Activated T-helper 1 cell treated with anti-CD3 and anti-CD28 coated beads, Interleukin-12 subunit alpha, Interleukin-12 subunit beta, Interleukin-2, Interleukin-4 antibody, amounts not matched to agents 30 ng/mL and 10 ng/mL and 1 ng/mL, durations not matched to agents 14 hours and 24 hours and 36 hours (primary cell): ENCODE measurements at regions not wholly inside any gene's neighbourhood (a gene's known extent, or its start where the extent isn't known, plus 50 kb on each side); places are given as distances from the start of the nearest gene placed in this dataset.

Experiments used
- DNase-seq: peaks from one replicate; pipeline ENCODE4 v3.0.0; 2021; ENCODE audit warnings: low spot score
- H3K27ac Mint-ChIP-seq: one replicate; pipeline ENCODE4 v1.8.0; 2021; ENCODE audit warnings: mild to moderate bottlenecking, mixed read lengths
- H3K27me3 Mint-ChIP-seq: one replicate; pipeline ENCODE4 v1.8.0; 2022; ENCODE audit warnings: mild to moderate bottlenecking, moderate library complexity, mixed read lengths; ENCODE audit not compliant: insufficient read depth
- H3K36me3 Mint-ChIP-seq: one replicate; pipeline ENCODE4 v1.8.0; 2021; ENCODE audit warnings: low read depth, mixed read lengths
- H3K4me1 Mint-ChIP-seq: one replicate; pipeline ENCODE4 v1.8.0; 2021; ENCODE audit warnings: low read depth, mixed read lengths
- H3K4me3 Mint-ChIP-seq: one replicate; pipeline ENCODE4 v1.8.0; 2021; ENCODE audit warnings: mild to moderate bottlenecking, moderate library complexity, mixed read lengths
- H3K9me3 Mint-ChIP-seq: one replicate; pipeline ENCODE4 v1.8.0; 2021; ENCODE audit warnings: mixed read lengths
- intact Hi-C: fragments of 100-400 bp; cut with micrococcal nuclease; formaldehyde crosslinking; loops from one replicate; pipeline ENCODE4 v1.15.1; 2024

GRCh38 chrX:9354918-9355317 lies 109.9 kb upstream of the TBL1X start:
- no peaks in the 10 kb centered on the region for H3K27me3 Mint-ChIP-seq
- H3K36me3 Mint-ChIP-seq, result peaks cover 8% of the 10 kb centered on the region
- H3K4me1 Mint-ChIP-seq, result peaks cover 35% of the 10 kb centered on the region
- intact Hi-C loops, result no loop called here
- DNase-seq, result no peak
- H3K9me3 Mint-ChIP-seq, result peaks cover 13% of the 10 kb centered on the region
- no peak overlapping the region for H3K27ac Mint-ChIP-seq
- H3K4me3 Mint-ChIP-seq, result no peak overlapping the region

- intact Hi-C loops, result no loop called here
- Mint-ChIP-seq H3K36me3 (peaks cover 8% of the 10 kb centered on the region), H3K9me3 (peaks cover 13% of the 10 kb centered on the region), H3K4me1 (peaks cover 35% of the 10 kb centered on the region), H3K27ac (peak overlapping the region; percentile 52), H3K4me3 (no peak overlapping the region), H3K27me3 (no peaks in the 10 kb centered on the region)
- no peak for DNase-seq
Observed at GRCh38 chrX:9355739-9356138, 109.1 kb upstream of the TBL1X start.

GRCh38 chrX:9356846-9357245 lies 108.0 kb upstream of the TBL1X start:
- no peak overlapping the region for H3K27ac Mint-ChIP-seq
- H3K4me1 Mint-ChIP-seq, result peaks cover 30% of the 10 kb centered on the region
- intact Hi-C loops, result no loop called here
- no peak overlapping the region for H3K4me3 Mint-ChIP-seq
- peaks cover 13% of the 10 kb centered on the region for H3K9me3 Mint-ChIP-seq
- H3K27me3 Mint-ChIP-seq, result no peaks in the 10 kb centered on the region
- peaks cover 8% of the 10 kb centered on the region for H3K36me3 Mint-ChIP-seq
- no peak for DNase-seq

GRCh38 chrX:9357518-9358114 lies 107.2 kb upstream of the TBL1X start:
- no peak overlapping the region for H3K4me3 Mint-ChIP-seq
- H3K36me3 Mint-ChIP-seq, result peaks cover 8% of the 10 kb centered on the region
- no peak for DNase-seq
- no peak overlapping the region for H3K27ac Mint-ChIP-seq
- peaks cover 22% of the 10 kb centered on the region for H3K4me1 Mint-ChIP-seq
- peaks cover 13% of the 10 kb centered on the region for H3K9me3 Mint-ChIP-seq
- H3K27me3 Mint-ChIP-seq, result no peaks in the 10 kb centered on the region
- intact Hi-C loops, result no loop called here

GRCh38 chrX:9362363-9362928 lies 102.4 kb upstream of the TBL1X start:
- Mint-ChIP-seq H3K36me3 (no peaks in the 10 kb centered on the region), H3K27me3 (peaks cover 2% of the 10 kb centered on the region), H3K27ac (no peak overlapping the region), H3K4me1 (peaks cover 5% of the 10 kb centered on the region), H3K9me3 (no peaks in the 10 kb centered on the region), H3K4me3 (no peak overlapping the region)
- intact Hi-C loops, result no loop called here
- DNase-seq, result no peak

GRCh38 chrX:9367421-9367820 lies 97.4 kb upstream of the TBL1X start:
- intact Hi-C loops, result no loop called here
- no peaks in the 10 kb centered on the region for H3K36me3 Mint-ChIP-seq
- H3K9me3 Mint-ChIP-seq, result no peaks in the 10 kb centered on the region
- H3K27ac Mint-ChIP-seq, result no peak overlapping the region
- H3K4me1 Mint-ChIP-seq, result peaks cover 15% of the 10 kb centered on the region
- DNase-seq, result no peak
- peaks cover 2% of the 10 kb centered on the region for H3K27me3 Mint-ChIP-seq
- H3K4me3 Mint-ChIP-seq, result no peak overlapping the region

GRCh38 chrX:9368262-9368661 lies 96.6 kb upstream of the TBL1X start:
- no peaks in the 10 kb centered on the region for H3K9me3 Mint-ChIP-seq
- H3K4me1 Mint-ChIP-seq, result peaks cover 15% of the 10 kb centered on the region
- no peak overlapping the region for H3K4me3 Mint-ChIP-seq
- intact Hi-C loops, result no loop called here
- no peaks in the 10 kb centered on the region for H3K36me3 Mint-ChIP-seq
- H3K27me3 Mint-ChIP-seq, result peaks cover 2% of the 10 kb centered on the region
- DNase-seq, result no peak
- no peak overlapping the region for H3K27ac Mint-ChIP-seq

GRCh38 chrX:9369802-9370291 lies 95.0 kb upstream of the TBL1X start:
- H3K9me3 Mint-ChIP-seq, result no peaks in the 10 kb centered on the region
- peaks cover 15% of the 10 kb centered on the region for H3K4me1 Mint-ChIP-seq
- H3K27ac Mint-ChIP-seq, result peak overlapping the region; percentile 52
- DNase-seq, result no peak
- intact Hi-C loops, result loop anchor here (1.0 kb wide), 1 partner anchor 28 kb away; no protein-coding TSS in a partner anchor
- H3K4me3 Mint-ChIP-seq, result no peak overlapping the region
- H3K27me3 Mint-ChIP-seq, result peaks cover 2% of the 10 kb centered on the region
- H3K36me3 Mint-ChIP-seq, result no peaks in the 10 kb centered on the region

GRCh38 chrX:9370893-9371292 lies 94.0 kb upstream of the TBL1X start:
- DNase-seq, result no peak
- H3K27ac Mint-ChIP-seq, result no peak overlapping the region
- no peaks in the 10 kb centered on the region for H3K9me3 Mint-ChIP-seq
- H3K4me1 Mint-ChIP-seq, result peaks cover 10% of the 10 kb centered on the region
- H3K4me3 Mint-ChIP-seq, result no peak overlapping the region
- no peaks in the 10 kb centered on the region for H3K36me3 Mint-ChIP-seq
- H3K27me3 Mint-ChIP-seq, result peaks cover 2% of the 10 kb centered on the region
- intact Hi-C loops, result loop anchor here (1.0 kb wide), 1 partner anchor 29 kb away; no protein-coding TSS in a partner anchor

- DNase-seq, result no peak
Observed at GRCh38 chrX:9372866-9373265, 92.0 kb upstream of the TBL1X start.

GRCh38 chrX:9373789-9374188 lies 91.1 kb upstream of the TBL1X start:
- H3K4me1 Mint-ChIP-seq, result peaks cover 14% of the 10 kb centered on the region
- H3K9me3 Mint-ChIP-seq, result peaks cover 10% of the 10 kb centered on the region
- no peak for DNase-seq
- H3K36me3 Mint-ChIP-seq, result no peaks in the 10 kb centered on the region
- H3K27me3 Mint-ChIP-seq, result peaks cover 2% of the 10 kb centered on the region
- H3K27ac Mint-ChIP-seq, result no peak overlapping the region
- intact Hi-C loops, result no loop called here
- H3K4me3 Mint-ChIP-seq, result no peak overlapping the region

More at GRCh38 chrX:9372866-9373265, 92.0 kb upstream of the TBL1X start:
- H3K4me1 Mint-ChIP-seq, result peaks cover 10% of the 10 kb centered on the region
- peaks cover 8% of the 10 kb centered on the region for H3K9me3 Mint-ChIP-seq
- H3K27ac Mint-ChIP-seq, result no peak overlapping the region
- peaks cover 2% of the 10 kb centered on the region for H3K27me3 Mint-ChIP-seq
- intact Hi-C loops, result no loop called here
- H3K4me3 Mint-ChIP-seq, result no peak overlapping the region
- no peaks in the 10 kb centered on the region for H3K36me3 Mint-ChIP-seq

- H3K4me3 Mint-ChIP-seq, result no peak overlapping the region
- H3K27ac Mint-ChIP-seq, result no peak overlapping the region
- DNase-seq, result no peak
- peaks cover 10% of the 10 kb centered on the region for H3K9me3 Mint-ChIP-seq
- intact Hi-C loops, result no loop called here
- peaks cover 2% of the 10 kb centered on the region for H3K27me3 Mint-ChIP-seq
- peaks cover 22% of the 10 kb centered on the region for H3K4me1 Mint-ChIP-seq
- H3K36me3 Mint-ChIP-seq, result no peaks in the 10 kb centered on the region
Observed at GRCh38 chrX:9374555-9374954, 90.3 kb upstream of the TBL1X start.

GRCh38 chrX:9376111-9376510 lies 88.7 kb upstream of the TBL1X start:
- Mint-ChIP-seq H3K4me1 (peaks cover 21% of the 10 kb centered on the region), H3K9me3 (peaks cover 10% of the 10 kb centered on the region), H3K27me3 (peaks cover 4% of the 10 kb centered on the region), H3K36me3 (no peaks in the 10 kb centered on the region), H3K4me3 (no peak overlapping the region), H3K27ac (no peak overlapping the region)
- DNase-seq, result no peak
- intact Hi-C loops, result no loop called here
